SIG-M5 (cell line): ENCODE measurements at regions not wholly inside any gene's neighbourhood (a gene's known extent, or its start where the extent isn't known, plus 50 kb on each side); places are given as distances from the start of the nearest gene placed in this dataset.

Source experiments
- DNase-seq: peaks from one replicate; lab custom pipeline; 2025; lab: John Stamatoyannopoulos, UW

GRCh38 chr4:73001885-73002284, 67.6 kb downstream of the COX18 start:
- no peak for DNase-seq

- DNase-seq = no peak
These were observed 72.1 kb downstream of the COX18 start for GRCh38 chr4:72997409-72997808.

- DNase-seq = no peak
These were observed 74.8 kb downstream of the COX18 start for GRCh38 chr4:72994670-72995069.

GRCh38 chr4:72993876-72994275, 75.6 kb downstream of the COX18 start:
- DNase-seq = no peak

- DNase-seq = no peak
These were observed 77.6 kb downstream of the COX18 start for GRCh38 chr4:72991873-72992272.

- DNase-seq = no peak
These were observed 81.5 kb downstream of the COX18 start for GRCh38 chr4:72987741-72988729.

- DNase-seq = no peak
These were observed 85.2 kb downstream of the COX18 start for GRCh38 chr4:72984351-72984750.

- DNase-seq = no peak
These were observed 85.8 kb downstream of the COX18 start for GRCh38 chr4:72983709-72984108.

GRCh38 chr4:72977936-72978485, 91.5 kb downstream of the COX18 start:
- DNase-seq = no peak

GRCh38 chr4:72975488-72975784, 94.1 kb downstream of the COX18 start:
- DNase-seq = no peak

- no peak for DNase-seq
These were observed 94.6 kb downstream of the COX18 start for GRCh38 chr4:72974694-72975487.

- no peak for DNase-seq
These were observed 97.9 kb downstream of the COX18 start for GRCh38 chr4:72971572-72971971.

- DNase-seq = no peak
These were observed 98.8 kb downstream of the COX18 start for GRCh38 chr4:72970756-72971155.

- no peak for DNase-seq
These were observed 99.5 kb downstream of the COX18 start for GRCh38 chr4:72969976-72970375.

GRCh38 chr4:72966652-72967051, 102.9 kb downstream of the COX18 start:
- DNase-seq = no peak

- DNase-seq = no peak
These were observed 110.1 kb downstream of the COX18 start for GRCh38 chr4:72959411-72959810.

- DNase-seq = no peak
These were observed 114.7 kb downstream of the COX18 start for GRCh38 chr4:72954811-72955210.

- no peak for DNase-seq
These were observed 115.9 kb downstream of the COX18 start for GRCh38 chr4:72953571-72953970.

GRCh38 chr4:72951628-72952027, 117.9 kb downstream of the COX18 start:
- DNase-seq = no peak

GRCh38 chr4:72951147-72951546, 118.4 kb downstream of the COX18 start:
- no peak for DNase-seq

GRCh38 chr4:72948080-72948479, 121.4 kb downstream of the COX18 start:
- DNase-seq = no peak

- DNase-seq = no peak
These were observed 123.7 kb downstream of the COX18 start for GRCh38 chr4:72945719-72946336.
